ENCODE measurements at regions not wholly inside any gene's neighbourhood (a gene's known extent, or its start where the extent isn't known, plus 50 kb on each side); places are given as distances from the start of the nearest gene placed in this dataset.

- Histone ChIP-seq H3K4me3 (no peak overlapping the region), H3K27ac (replicated peaks in 1 of 4) (no peak overlapping the region), H3K9me3 (peaks cover 0 to 4% (median 0%) of the 10 kb centered on the region in 4 donors), H3K4me1 (no peaks in the 10 kb centered on the region), H3K27me3 (no peaks in the 10 kb centered on the region), H3K36me3 (no peaks in the 10 kb centered on the region)
- no peak for DNase-seq (ENCODE audit: extremely low spot score)
- intact Hi-C loops (cut with DNase I) = no loop called here
- TF ChIP-seq POLR2AphosphoS5 (IDR thresholded peaks at IDR 0.05) (no peak), CTCF (IDR thresholded peaks at IDR 0.05) (no peak), POLR2A (IDR thresholded peaks at IDR 0.05; ENCODE audit: low read depth) (no peak), EP300 (IDR thresholded peaks at IDR 0.05) (no peak)
Observed at GRCh38 chr10:109070492-109070891, 852.8 kb downstream of the XPNPEP1 start.

- H3K27me3 ChIP-seq = no peaks in the 10 kb centered on the region
- TF ChIP-seq POLR2AphosphoS5 (IDR thresholded peaks at IDR 0.05) (no peak), CTCF (IDR thresholded peaks at IDR 0.05) (no peak), POLR2A (IDR thresholded peaks at IDR 0.05; ENCODE audit: low read depth) (no peak), EP300 (IDR thresholded peaks at IDR 0.05) (no peak)
- no peak for DNase-seq (ENCODE audit: extremely low spot score)
- H3K9me3 ChIP-seq = peaks cover 0 to 4% (median 2%) of the 10 kb centered on the region in 4 donors
- H3K4me1 ChIP-seq = no peaks in the 10 kb centered on the region
- intact Hi-C loops (cut with DNase I) = no loop called here
- no peaks in the 10 kb centered on the region for H3K36me3 ChIP-seq
- H3K4me3 ChIP-seq = no peak overlapping the region
- no peak overlapping the region for H3K27ac ChIP-seq (replicated peaks in 1 of 4)
Observed at GRCh38 chr10:109067031-109067430, 856.3 kb downstream of the XPNPEP1 start.

GRCh38 chr10:109065821-109066220 lies 857.5 kb downstream of the XPNPEP1 start:
- no peak for DNase-seq (ENCODE audit: extremely low spot score)
- no peaks in the 10 kb centered on the region for H3K4me1 ChIP-seq
- H3K9me3 ChIP-seq = peaks cover 0 to 4% (median 2%) of the 10 kb centered on the region in 4 donors
- intact Hi-C loops (cut with DNase I) = no loop called here
- no peak overlapping the region for H3K4me3 ChIP-seq
- H3K27ac ChIP-seq (replicated peaks in 1 of 4) = no peak overlapping the region
- TF ChIP-seq POLR2A (IDR thresholded peaks at IDR 0.05; ENCODE audit: low read depth) (no peak), EP300 (IDR thresholded peaks at IDR 0.05) (no peak), POLR2AphosphoS5 (IDR thresholded peaks at IDR 0.05) (no peak), CTCF (IDR thresholded peaks at IDR 0.05) (no peak)
- no peaks in the 10 kb centered on the region for H3K27me3 ChIP-seq
- WGBS = 83% methylated on average over 2 of the region's 2 CpGs
- H3K36me3 ChIP-seq = no peaks in the 10 kb centered on the region

GRCh38 chr10:109062371-109062770 lies 860.9 kb downstream of the XPNPEP1 start:
- DNase-seq (ENCODE audit: extremely low spot score) = no peak
- TF ChIP-seq EP300 (IDR thresholded peaks at IDR 0.05) = no peak
- no peak for TF ChIP-seq POLR2A (IDR thresholded peaks at IDR 0.05; ENCODE audit: low read depth)
- no peak for TF ChIP-seq CTCF (IDR thresholded peaks at IDR 0.05)
- TF ChIP-seq POLR2AphosphoS5 (IDR thresholded peaks at IDR 0.05) = no peak

GRCh38 chr10:109055243-109055642 lies 868.1 kb downstream of the XPNPEP1 start:
- no peak for DNase-seq (ENCODE audit: extremely low spot score)
- Histone ChIP-seq H3K9me3 (no peaks in the 10 kb centered on the region), H3K4me1 (no peaks in the 10 kb centered on the region), H3K36me3 (no peaks in the 10 kb centered on the region), H3K4me3 (no peak overlapping the region), H3K27ac (replicated peaks in 1 of 4) (no peak overlapping the region), H3K27me3 (no peaks in the 10 kb centered on the region)
- TF ChIP-seq CTCF (IDR thresholded peaks at IDR 0.05) = no peak
- no peak for TF ChIP-seq POLR2AphosphoS5 (IDR thresholded peaks at IDR 0.05)
- TF ChIP-seq EP300 (IDR thresholded peaks at IDR 0.05) = no peak
- 83% methylated on average over 2 of the region's 2 CpGs for WGBS
- intact Hi-C loops (cut with DNase I) = no loop called here

More at GRCh38 chr10:109062371-109062770, 860.9 kb downstream of the XPNPEP1 start:
- Histone ChIP-seq H3K4me3 (no peak overlapping the region), H3K36me3 (no peaks in the 10 kb centered on the region), H3K27me3 (no peaks in the 10 kb centered on the region), H3K4me1 (no peaks in the 10 kb centered on the region), H3K9me3 (peaks cover 0 to 4% (median 0%) of the 10 kb centered on the region in 4 donors), H3K27ac (replicated peaks in 1 of 4) (no peak overlapping the region)
- intact Hi-C loops (cut with DNase I) = no loop called here
